HG02870 (cell line): ENCODE measurements at regions not wholly inside any gene's neighbourhood (a gene's known extent, or its start where the extent isn't known, plus 50 kb on each side); places are given as distances from the start of the nearest gene placed in this dataset.

Source experiments
- ATAC-seq: cut with Tn5 transposase; IDR thresholded peaks from one replicate; pipeline ENCODE4 v1.9.1; 2021; ENCODE audit warnings: mild to moderate bottlenecking, moderate library complexity; ENCODE audit not compliant: unreplicated experiment

DNA sequence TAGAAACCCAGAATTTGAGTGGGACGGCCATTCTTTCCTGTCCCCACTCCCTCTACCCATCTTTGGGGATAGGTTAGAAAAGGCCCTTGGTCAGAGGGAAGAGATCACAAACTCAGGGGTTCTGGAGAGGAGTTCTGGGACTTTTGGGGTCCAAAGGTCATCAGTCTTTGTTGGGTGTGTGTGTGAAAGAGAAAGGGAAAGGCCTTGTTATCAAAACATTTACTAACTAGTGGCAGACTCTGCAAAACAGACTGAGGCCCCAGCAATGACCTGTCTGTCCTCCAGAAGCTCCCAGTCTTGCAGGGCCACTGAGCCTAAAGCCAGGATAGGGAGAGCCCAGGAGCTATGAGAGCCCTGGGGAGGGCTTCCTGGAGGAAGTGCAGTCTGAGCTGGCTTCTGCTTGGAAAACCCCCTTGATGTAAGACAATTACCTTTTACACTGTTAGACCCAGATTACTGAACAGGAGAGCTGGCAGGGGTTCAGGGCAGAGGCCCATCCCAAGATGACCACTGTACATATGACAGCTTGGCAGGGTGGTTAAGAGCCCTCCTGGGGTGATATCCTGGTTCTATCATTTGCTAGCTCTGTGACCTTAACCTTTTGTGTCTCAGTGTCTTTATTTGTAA lies 429.1 kb upstream of the CCDC196 start:
- ATAC-seq, result no peak

- no peak for ATAC-seq
Measured at GRCh38 chr14:66065188-66065587, 421.0 kb upstream of the CCDC196 start.

GRCh38 chr14:66066981-66067776 lies 419.0 kb upstream of the CCDC196 start:
- no peak for ATAC-seq

- ATAC-seq, result no peak
Measured at GRCh38 chr14:66069036-66069435, 417.1 kb upstream of the CCDC196 start.

DNA sequence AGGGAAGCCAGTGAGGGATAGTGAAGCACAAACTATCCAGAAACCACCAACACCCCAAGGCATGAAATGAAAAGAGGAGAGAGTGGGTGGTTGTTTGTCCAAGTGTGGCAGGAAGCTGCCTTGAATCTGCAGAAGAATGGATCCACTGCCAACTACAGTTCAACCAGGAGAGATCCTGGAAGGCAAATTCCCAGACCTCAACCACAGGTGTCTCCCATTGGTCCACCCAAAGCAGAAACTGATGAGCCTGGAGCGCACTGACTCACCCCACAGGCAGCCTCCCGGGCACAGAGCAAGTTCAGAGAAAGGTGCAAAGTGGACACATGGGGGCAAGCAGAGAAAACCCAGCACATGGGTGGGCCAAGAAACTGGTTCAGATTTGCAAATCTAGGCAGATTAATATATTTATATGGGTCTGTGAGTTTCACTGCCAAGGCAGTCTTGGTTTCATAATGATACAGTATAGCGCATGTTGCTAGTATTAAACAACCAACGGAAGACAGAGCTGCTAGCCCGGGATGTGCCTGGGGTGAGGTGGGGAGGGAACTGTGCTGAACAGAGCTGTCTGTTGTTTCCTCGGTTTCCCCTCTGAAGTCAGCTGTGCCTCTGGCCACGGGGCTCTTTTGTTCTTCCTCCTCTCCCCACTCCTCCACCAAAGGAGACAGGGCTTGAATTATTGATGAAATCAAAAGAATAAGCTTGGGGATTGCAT lies 416.2 kb upstream of the CCDC196 start:
- no peak for ATAC-seq

DNA sequence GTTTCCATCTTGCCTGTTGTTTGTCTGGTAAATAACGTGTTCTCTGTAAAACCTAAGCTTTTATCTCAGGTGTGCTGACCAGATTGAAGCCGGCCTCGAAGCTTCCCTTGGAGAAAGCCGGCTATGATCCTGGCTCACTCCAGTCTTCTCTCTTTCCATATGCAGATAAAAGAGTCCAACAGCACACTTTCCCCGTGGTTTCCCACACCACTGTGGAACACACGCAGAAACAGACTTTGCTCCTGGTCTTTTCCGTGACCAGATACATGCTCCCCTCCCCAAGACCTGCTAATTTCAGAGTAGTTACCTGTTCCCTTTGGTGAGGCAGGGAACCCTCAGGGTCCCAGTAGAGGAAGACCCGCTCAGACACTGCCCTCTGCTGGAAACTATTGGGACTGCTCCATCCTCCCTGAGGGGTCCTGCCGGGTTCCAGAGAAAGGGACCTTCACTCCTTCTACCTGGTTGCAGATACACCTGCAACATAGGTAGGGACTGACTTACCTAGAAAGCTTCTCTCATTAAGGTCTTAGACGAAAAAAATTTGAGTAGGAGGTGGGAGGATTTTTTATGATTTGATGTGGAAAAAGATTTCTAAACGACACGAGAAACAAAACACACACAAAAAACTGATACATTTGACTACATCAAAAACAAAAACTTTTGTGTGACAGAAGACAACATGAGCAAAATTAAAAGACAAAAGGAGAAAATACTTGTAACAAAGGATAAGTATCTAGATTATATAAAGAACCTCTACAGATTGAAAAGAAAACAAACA lies 415.4 kb upstream of the CCDC196 start:
- peak; percentile 68 for ATAC-seq

- no peak for ATAC-seq
Measured at GRCh38 chr14:66072190-66073084, 413.7 kb upstream of the CCDC196 start.

DNA sequence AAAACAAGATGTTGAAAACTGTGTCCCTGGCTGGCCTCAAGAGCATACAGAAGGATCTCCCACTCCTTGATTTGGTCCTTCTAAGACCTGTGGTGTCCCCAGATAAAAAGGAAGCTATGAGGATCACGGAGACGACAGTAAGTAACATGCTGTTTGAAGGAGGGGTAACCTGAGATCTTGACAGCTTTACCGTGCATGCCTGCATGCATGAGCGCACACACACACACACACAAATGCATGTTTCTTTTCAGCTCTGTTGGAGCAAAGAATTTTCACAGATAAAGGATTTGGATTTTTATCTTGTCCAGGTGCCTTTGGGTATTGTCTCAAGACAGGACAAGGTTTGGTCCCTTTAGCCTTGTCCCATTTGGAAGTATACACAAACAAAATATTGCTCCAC lies 411.6 kb upstream of the CCDC196 start:
- no peak for ATAC-seq

DNA sequence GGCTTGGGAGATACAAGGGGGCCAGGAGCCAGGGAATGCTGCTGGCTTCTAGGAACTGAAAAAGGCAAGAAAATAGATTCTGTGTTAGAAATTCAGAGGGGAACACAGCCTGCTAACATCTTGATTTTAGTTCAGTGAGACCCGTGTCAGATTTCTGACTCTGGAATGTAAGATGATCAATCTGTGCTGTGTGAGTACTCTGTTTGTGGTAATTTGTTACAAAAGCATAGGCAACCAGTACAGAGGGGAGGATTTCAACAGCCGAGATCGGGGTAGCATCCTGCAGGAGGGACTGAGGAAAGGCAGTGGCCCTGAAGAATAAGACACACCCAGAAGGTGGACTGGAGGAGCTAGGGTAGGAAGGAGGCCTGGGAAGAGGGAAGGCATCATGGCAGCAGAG lies 410.0 kb upstream of the CCDC196 start:
- ATAC-seq, result no peak

- no peak for ATAC-seq
Measured at GRCh38 chr14:66078006-66078405, 408.2 kb upstream of the CCDC196 start.

DNA sequence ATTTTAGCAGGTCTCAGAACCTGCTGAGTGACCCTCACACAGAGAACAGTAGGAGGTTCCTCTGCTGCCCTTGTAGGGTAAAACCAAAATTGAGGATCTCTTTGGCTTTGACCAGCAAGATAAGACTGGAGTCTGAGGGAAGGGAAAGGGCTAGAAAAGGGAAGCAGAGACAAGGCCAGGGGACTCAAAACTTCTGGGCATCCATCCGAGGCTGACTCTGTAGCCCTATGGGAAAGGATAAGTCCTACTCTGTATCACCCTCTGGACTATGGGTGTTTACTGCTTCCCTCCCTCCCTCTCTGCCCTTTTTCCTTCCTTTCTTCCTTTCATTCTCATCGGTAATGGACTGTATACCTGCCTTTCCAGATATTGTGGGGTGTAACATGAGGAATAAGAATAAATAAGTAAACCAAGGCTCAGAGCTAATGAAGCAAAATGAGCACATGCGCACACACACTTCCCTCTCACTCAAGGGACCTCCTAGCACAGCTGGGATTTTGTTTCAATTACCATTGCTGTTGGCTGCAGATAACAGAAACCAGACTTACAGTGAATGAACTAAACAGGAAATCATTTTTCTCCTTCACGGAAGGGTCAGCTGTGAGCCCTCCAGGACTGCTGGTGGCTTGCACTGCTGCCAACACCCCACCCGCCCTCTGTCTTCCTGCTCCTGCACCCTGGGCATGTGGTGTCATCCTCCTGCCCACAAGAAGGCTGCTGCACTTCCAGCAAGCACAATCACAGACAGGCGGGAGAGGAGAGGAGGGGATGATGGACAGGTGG lies 404.4 kb upstream of the CCDC196 start:
- no peak for ATAC-seq

- ATAC-seq, result no peak
Measured at GRCh38 chr14:66085224-66085623, 400.9 kb upstream of the CCDC196 start.

DNA sequence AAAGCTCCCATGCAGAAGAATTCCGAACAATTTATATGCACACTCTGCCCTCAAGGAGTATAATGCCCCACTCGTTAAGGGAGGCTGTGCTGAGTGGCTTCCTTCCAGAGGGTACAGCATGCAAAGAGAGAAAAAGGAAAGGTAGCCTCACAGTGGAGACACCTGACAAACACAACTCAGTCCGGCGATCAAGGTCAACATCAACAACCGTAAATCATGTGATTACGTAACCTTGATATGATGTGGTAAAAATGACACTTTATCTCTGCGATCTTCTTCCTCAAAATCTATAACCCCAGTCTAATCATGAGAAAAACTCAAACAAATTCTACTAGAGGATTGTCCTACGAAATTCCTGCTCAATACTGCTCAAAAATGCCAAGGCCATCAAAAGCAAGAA lies 400.5 kb upstream of the CCDC196 start:
- no peak for ATAC-seq

DNA sequence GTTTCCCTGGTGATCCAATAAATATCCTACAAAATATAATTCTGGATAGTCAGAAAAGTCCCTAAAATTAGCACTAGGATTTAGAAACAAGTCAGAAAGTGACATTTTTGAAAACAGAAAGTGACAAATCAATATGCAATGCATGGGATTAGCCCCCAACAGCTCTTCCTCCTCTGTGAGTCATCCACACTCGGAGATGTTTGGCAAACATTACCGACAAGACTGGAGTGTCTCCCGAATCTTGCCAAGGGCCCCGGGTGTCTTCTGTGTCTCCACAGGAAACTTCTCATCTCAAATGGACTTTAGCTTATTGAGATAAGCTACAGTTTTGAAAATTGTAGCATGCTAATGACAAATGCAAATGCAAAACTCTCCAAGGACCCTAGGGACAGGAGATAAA lies 398.9 kb upstream of the CCDC196 start:
- ATAC-seq, result no peak

DNA sequence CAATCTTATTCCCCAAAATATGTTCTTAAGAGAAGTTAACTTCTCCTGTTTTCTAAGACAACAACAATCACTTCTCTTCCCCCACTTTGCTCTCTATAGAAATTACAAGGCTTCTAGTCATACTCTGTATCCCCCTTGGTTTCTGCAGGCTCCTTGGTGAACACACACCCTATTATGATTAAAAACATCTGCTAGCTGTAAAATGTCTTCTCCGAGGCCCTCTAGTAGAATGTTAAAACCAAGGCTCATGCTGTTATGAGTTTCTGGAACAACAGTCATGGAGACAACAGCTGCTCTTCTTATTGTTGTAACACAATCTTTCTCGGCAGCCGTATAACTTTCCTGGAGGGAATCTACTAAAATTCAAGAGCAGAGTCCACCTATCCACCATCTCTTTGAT lies 397.5 kb upstream of the CCDC196 start:
- ATAC-seq, result no peak

- ATAC-seq, result no peak
Measured at GRCh38 chr14:66092206-66092605, 394.0 kb upstream of the CCDC196 start.

DNA sequence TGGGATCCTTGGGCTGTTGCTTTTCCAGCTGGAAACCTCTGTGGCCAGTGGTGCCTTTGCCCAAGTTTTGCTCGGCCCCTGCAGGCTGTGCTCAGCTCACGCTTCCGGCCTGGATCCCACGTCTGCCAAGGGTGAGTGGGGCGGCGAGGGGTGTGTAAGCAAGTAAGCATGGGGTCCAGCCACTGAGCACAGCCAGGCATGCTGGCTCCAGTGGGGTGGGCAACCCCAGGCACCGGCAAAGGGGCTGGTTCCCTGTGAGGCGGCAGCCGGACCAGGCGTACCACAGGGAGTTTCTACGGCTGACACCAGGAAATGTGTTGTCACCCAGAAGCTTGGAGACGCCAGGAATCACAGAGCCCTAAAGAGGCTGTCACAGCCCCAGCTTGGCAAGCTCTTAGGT lies 393.4 kb upstream of the CCDC196 start:
- ATAC-seq, result no peak

DNA sequence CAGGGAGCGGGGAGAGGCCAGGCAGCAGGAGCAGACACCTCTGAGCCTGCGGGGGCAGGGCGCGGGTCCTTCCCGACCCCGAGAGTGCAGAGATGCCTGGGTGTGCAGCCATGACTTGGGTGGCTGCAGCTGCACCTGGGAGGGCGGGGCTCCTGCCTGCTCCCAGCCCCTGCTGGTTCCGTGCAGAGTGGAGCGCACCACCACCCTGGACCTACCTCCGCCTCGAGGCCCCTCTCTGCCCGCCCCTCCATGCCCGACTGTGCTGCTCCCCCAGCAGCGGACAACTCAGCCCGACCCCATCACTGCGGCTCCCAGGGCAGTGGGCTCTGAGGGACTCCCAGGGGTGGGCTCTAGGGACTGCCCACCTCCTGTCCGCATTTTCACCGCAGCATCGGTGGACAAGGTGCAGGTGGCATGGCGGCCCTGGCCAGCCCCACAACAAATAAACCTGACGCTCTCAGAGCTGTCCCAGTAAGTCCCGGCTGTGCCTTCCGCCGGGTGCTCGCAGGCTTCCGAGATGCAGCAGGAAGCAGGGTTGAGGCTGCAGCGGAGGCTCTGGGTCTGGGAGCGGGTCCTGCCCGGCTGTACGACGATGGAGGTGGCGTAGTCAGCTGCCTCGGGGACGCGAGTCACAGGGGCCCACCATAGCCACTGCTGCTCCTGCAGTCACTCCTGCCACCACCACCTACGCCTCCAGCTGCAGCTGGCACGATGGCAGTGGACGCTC lies 392.0 kb upstream of the CCDC196 start:
- ATAC-seq, result no peak

GRCh38 chr14:66099451-66099850 lies 386.7 kb upstream of the CCDC196 start:
- ATAC-seq, result no peak
